ENCODE measurements at regions not wholly inside any gene's neighbourhood (a gene's known extent, or its start where the extent isn't known, plus 50 kb on each side); places are given as distances from the start of the nearest gene placed in this dataset.

DNA sequence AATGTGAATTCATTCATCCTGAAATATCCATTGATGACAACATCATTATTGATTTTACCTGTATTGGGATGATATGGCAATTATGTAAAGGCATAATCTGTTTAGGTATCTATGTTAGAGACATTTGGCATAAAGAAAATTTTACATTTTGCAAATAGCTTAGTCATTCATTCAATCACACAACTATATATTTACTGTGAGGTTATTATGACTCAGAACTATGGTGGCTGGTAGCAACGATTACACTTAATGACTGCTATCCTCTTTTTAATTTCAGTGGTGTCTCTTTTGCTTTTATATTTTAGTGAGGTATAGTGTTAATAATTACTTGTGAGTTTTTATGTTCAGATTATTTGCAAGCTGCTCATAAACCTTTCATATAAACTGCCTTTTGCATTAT is 955.9 kb downstream of the SLITRK6 start:
- H3K9me3 ChIP-seq (ENCODE audit: control insufficient read depth, insufficient read depth, low read depth, low read length) = no peaks in the 10 kb centered on the region
- no peaks in the 10 kb centered on the region for H3K27me3 ChIP-seq (ENCODE audit: control insufficient read depth, insufficient read depth, low read length)
- H4K20me1 ChIP-seq (ENCODE audit: control insufficient read depth, extremely low read depth, insufficient read depth, low read length) = no peaks in the 10 kb centered on the region
- no peak overlapping the region for H3K4me3 ChIP-seq (replicated peaks in 1 of 4; ENCODE audit: control extremely low read depth in 1 of 4, insufficient read depth in 1 of 4, low read depth in 3 of 4, low read length in 4 of 4)
- DNase-seq (ENCODE audit: low read depth in 2 of 2) = no peak
- no peak overlapping the region for H3K9ac ChIP-seq (ENCODE audit: insufficient read depth, low read length)
- no peaks in the 10 kb centered on the region for H3K36me3 ChIP-seq (ENCODE audit: control insufficient read depth, insufficient read depth, low read length)
- no peak overlapping the region for H2AFZ ChIP-seq (ENCODE audit: low read length)
- no peak overlapping the region for H3K4me2 ChIP-seq (ENCODE audit: extremely low read depth, insufficient read depth, low read length)
- H3K4me1 ChIP-seq (ENCODE audit: control insufficient read depth, extremely low read depth, insufficient read depth, low read length) = no peaks in the 10 kb centered on the region
- TF ChIP-seq EZH2 (IDR thresholded peaks at IDR 0.05; ENCODE audit: low read length, missing control alignments) (no peak), CTCF (conservative IDR thresholded peaks at IDR 0.05 in 1 of 2, IDR thresholded peaks at IDR 0.05 in 1 of 2; ENCODE audit: low read depth in 1 of 2, low read length in 2 of 2) (no peak)
- no peaks in the 10 kb centered on the region for H3K79me2 ChIP-seq (ENCODE audit: control insufficient read depth, insufficient read depth, low read length)
- no peak overlapping the region for H3K27ac ChIP-seq (ENCODE audit: insufficient read depth, low read length)

DNA sequence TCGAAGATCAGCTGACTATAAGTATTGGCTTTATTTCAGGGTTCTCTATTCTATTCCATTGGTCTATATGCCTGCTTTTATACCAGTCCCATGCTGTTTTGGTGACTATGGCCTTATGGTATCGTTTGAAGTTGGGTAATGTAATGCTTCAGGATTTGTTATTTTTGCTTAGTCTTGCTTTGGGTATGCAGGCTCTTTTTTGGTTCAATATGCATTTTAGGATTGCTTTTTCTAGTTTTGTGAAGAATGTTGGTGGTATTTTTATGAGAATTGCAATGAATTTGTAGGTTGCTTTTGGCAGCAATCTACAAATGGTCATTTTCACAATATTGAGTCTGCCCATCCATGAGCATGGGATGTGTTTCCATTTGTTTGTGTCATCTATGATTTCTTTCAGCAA is 951.9 kb upstream of the SLITRK1 start:
- no peak overlapping the region for H3K4me3 ChIP-seq (replicated peaks in 1 of 4; ENCODE audit: control extremely low read depth in 1 of 4, insufficient read depth in 1 of 4, low read depth in 3 of 4, low read length in 4 of 4)
- H3K36me3 ChIP-seq (ENCODE audit: control insufficient read depth, insufficient read depth, low read length) = no peaks in the 10 kb centered on the region
- H3K4me2 ChIP-seq (ENCODE audit: extremely low read depth, insufficient read depth, low read length) = no peak overlapping the region
- H3K4me1 ChIP-seq (ENCODE audit: control insufficient read depth, extremely low read depth, insufficient read depth, low read length) = no peaks in the 10 kb centered on the region
- H3K9ac ChIP-seq (ENCODE audit: insufficient read depth, low read length) = no peak overlapping the region
- no peak for DNase-seq (ENCODE audit: low read depth in 2 of 2)
- H3K9me3 ChIP-seq (ENCODE audit: control insufficient read depth, insufficient read depth, low read depth, low read length) = no peaks in the 10 kb centered on the region
- no peaks in the 10 kb centered on the region for H4K20me1 ChIP-seq (ENCODE audit: control insufficient read depth, extremely low read depth, insufficient read depth, low read length)
- no peaks in the 10 kb centered on the region for H3K79me2 ChIP-seq (ENCODE audit: control insufficient read depth, insufficient read depth, low read length)
- H3K27ac ChIP-seq (ENCODE audit: insufficient read depth, low read length) = no peak overlapping the region
- no peak for TF ChIP-seq CTCF (conservative IDR thresholded peaks at IDR 0.05 in 1 of 2, IDR thresholded peaks at IDR 0.05 in 1 of 2; ENCODE audit: low read depth in 1 of 2, low read length in 2 of 2)
- no peak for TF ChIP-seq EZH2 (IDR thresholded peaks at IDR 0.05; ENCODE audit: low read length, missing control alignments)
- no peak overlapping the region for H2AFZ ChIP-seq (ENCODE audit: low read length)
- no peaks in the 10 kb centered on the region for H3K27me3 ChIP-seq (ENCODE audit: control insufficient read depth, insufficient read depth, low read length)

- no peaks in the 10 kb centered on the region for H3K27me3 ChIP-seq (ENCODE audit: control insufficient read depth, insufficient read depth, low read length)
- H3K79me2 ChIP-seq (ENCODE audit: control insufficient read depth, insufficient read depth, low read length) = no peaks in the 10 kb centered on the region
- no peak for DNase-seq (ENCODE audit: low read depth in 2 of 2)
- H3K4me1 ChIP-seq (ENCODE audit: control insufficient read depth, extremely low read depth, insufficient read depth, low read length) = no peaks in the 10 kb centered on the region
- H3K9me3 ChIP-seq (ENCODE audit: control insufficient read depth, insufficient read depth, low read depth, low read length) = no peaks in the 10 kb centered on the region
- H3K4me2 ChIP-seq (ENCODE audit: extremely low read depth, insufficient read depth, low read length) = no peak overlapping the region
- no peak overlapping the region for H2AFZ ChIP-seq (ENCODE audit: low read length)
- no peaks in the 10 kb centered on the region for H4K20me1 ChIP-seq (ENCODE audit: control insufficient read depth, extremely low read depth, insufficient read depth, low read length)
- TF ChIP-seq CTCF (conservative IDR thresholded peaks at IDR 0.05 in 1 of 2, IDR thresholded peaks at IDR 0.05 in 1 of 2; ENCODE audit: low read depth in 1 of 2, low read length in 2 of 2) (no peak), EZH2 (IDR thresholded peaks at IDR 0.05; ENCODE audit: low read length, missing control alignments) (no peak)
- H3K9ac ChIP-seq (ENCODE audit: insufficient read depth, low read length) = no peak overlapping the region
- H3K4me3 ChIP-seq (replicated peaks in 1 of 4; ENCODE audit: control extremely low read depth in 1 of 4, insufficient read depth in 1 of 4, low read depth in 3 of 4, low read length in 4 of 4) = no peak overlapping the region
- H3K36me3 ChIP-seq (ENCODE audit: control insufficient read depth, insufficient read depth, low read length) = no peaks in the 10 kb centered on the region
- H3K27ac ChIP-seq (ENCODE audit: insufficient read depth, low read length) = no peak overlapping the region
Measured at GRCh38 chr13:84831666-84832657, 949.7 kb upstream of the SLITRK1 start.
